NCI-H82 (cell line): ENCODE measurements at regions not wholly inside any gene's neighbourhood (a gene's known extent, or its start where the extent isn't known, plus 50 kb on each side); places are given as distances from the start of the nearest gene placed in this dataset.

ENCODE experiments used
- DNase-seq: peaks from one replicate; lab custom pipeline; 2025; lab: John Stamatoyannopoulos, UW

- no peak for DNase-seq
These were observed 202.1 kb upstream of the PSMD7 start for GRCh38 chr16:74094514-74094913.

- DNase-seq = peak; percentile 96
These were observed 204.3 kb upstream of the PSMD7 start for GRCh38 chr16:74092336-74092735.

- DNase-seq = no peak
These were observed 205.7 kb upstream of the PSMD7 start for GRCh38 chr16:74090871-74091270.

GRCh38 chr16:74083541-74083940 is 213.1 kb upstream of the PSMD7 start:
- DNase-seq = no peak

- no peak for DNase-seq
These were observed 216.3 kb upstream of the PSMD7 start for GRCh38 chr16:74080311-74080710.

GRCh38 chr16:74079232-74079586 is 217.4 kb upstream of the PSMD7 start:
- DNase-seq = no peak

- DNase-seq = no peak
These were observed 217.9 kb upstream of the PSMD7 start for GRCh38 chr16:74078511-74079231.

- no peak for DNase-seq
These were observed 220.0 kb upstream of the PSMD7 start for GRCh38 chr16:74076568-74076967.

GRCh38 chr16:74075393-74075792 is 221.2 kb upstream of the PSMD7 start:
- DNase-seq = no peak

- no peak for DNase-seq
These were observed 223.2 kb upstream of the PSMD7 start for GRCh38 chr16:74073456-74073855.

- DNase-seq = no peak
These were observed 224.5 kb upstream of the PSMD7 start for GRCh38 chr16:74071996-74072535.

- no peak for DNase-seq
These were observed 226.4 kb upstream of the PSMD7 start for GRCh38 chr16:74070237-74070636.

- DNase-seq = peak; percentile 39
These were observed 232.4 kb upstream of the PSMD7 start for GRCh38 chr16:74064120-74064735.

- DNase-seq = no peak
These were observed 242.8 kb upstream of the PSMD7 start for GRCh38 chr16:74053826-74054225.

- no peak for DNase-seq
These were observed 243.3 kb upstream of the PSMD7 start for GRCh38 chr16:74053312-74053711.

- DNase-seq = no peak
These were observed 244.6 kb upstream of the PSMD7 start for GRCh38 chr16:74052016-74052415.

- DNase-seq = no peak
These were observed 247.6 kb upstream of the PSMD7 start for GRCh38 chr16:74049027-74049426.

- peak; percentile 4 for DNase-seq
These were observed 250.1 kb upstream of the PSMD7 start for GRCh38 chr16:74046524-74046923.

GRCh38 chr16:74045513-74045912 is 251.1 kb upstream of the PSMD7 start:
- peak; percentile 52 for DNase-seq

- DNase-seq = peak; percentile 57
These were observed 260.8 kb upstream of the PSMD7 start for GRCh38 chr16:74035816-74036215.

GRCh38 chr16:74034862-74035261 is 261.8 kb upstream of the PSMD7 start:
- DNase-seq = peak; percentile 55

- DNase-seq = no peak
These were observed 262.4 kb upstream of the PSMD7 start for GRCh38 chr16:74034200-74034599.

GRCh38 chr16:74033441-74033995 is 263.1 kb upstream of the PSMD7 start:
- no peak for DNase-seq
